Thymus (tissue), 11 donors: ENCODE measurements at regions not wholly inside any gene's neighbourhood (a gene's known extent, or its start where the extent isn't known, plus 50 kb on each side); places are given as distances from the start of the nearest gene placed in this dataset.
"Not testable (repeated sequence)": the region's sequence is repeated elsewhere in the genome, so short reads cannot be mapped to it uniquely, and the experiment has no call there.

Source experiments
- DNase-seq, 9 donors: peaks; one replicate each; pipeline ENCODE4 v3.0.0-alpha.2; 2013; ENCODE audit warnings: low spot score in 9 of 9, low read depth in 6 of 9, missing footprints in 1 of 9
- H3K27ac ChIP-seq, 2 donors: one replicate each; pipeline ENCODE4 v1.5.1; 2013; ENCODE audit warnings: control low read depth in 1 of 2, low read depth in 1 of 2, low read length in 1 of 2, mild to moderate bottlenecking in 1 of 2, moderate library complexity in 1 of 2
- H3K27me3 ChIP-seq, 2 donors: one replicate each; pipeline ENCODE4 v1.5.1; 2013; ENCODE audit warnings: low read length in 1 of 2; ENCODE audit not compliant: control insufficient read depth in 2 of 2, insufficient read depth in 1 of 2
- H3K36me3 ChIP-seq, 2 donors: one replicate each; pipeline ENCODE4 v1.5.1; 2013; ENCODE audit warnings: low read length in 1 of 2, mild to moderate bottlenecking in 1 of 2, moderate library complexity in 1 of 2; ENCODE audit not compliant: control insufficient read depth in 2 of 2, insufficient read depth in 2 of 2
- H3K4me1 ChIP-seq, 2 donors: one replicate each; pipeline ENCODE4 v1.5.1; 2013; ENCODE audit warnings: low read length in 2 of 2; ENCODE audit not compliant: control insufficient read depth in 2 of 2, insufficient read depth in 2 of 2
- H3K4me3 ChIP-seq, 2 donors: one replicate each; pipeline ENCODE4 v1.5.1; 2013; ENCODE audit warnings: low read length in 2 of 2, control low read depth in 1 of 2, mild to moderate bottlenecking in 1 of 2
- H3K9me3 ChIP-seq, 2 donors: one replicate each; pipeline ENCODE4 v1.5.1; 2013; ENCODE audit warnings: low read length in 1 of 2, mild to moderate bottlenecking in 1 of 2; ENCODE audit not compliant: control insufficient read depth in 2 of 2, insufficient read depth in 1 of 2
- WGBS: extraction: QIAGEN DNeasy Blood & Tissue Kit; methylation state at CpG from one replicate; pipeline ENCODE4 v1.1.7; 2013; 5-methylcytosine and 5-hydroxymethylcytosine counted together
- donor health status: healthy.

DNA sequence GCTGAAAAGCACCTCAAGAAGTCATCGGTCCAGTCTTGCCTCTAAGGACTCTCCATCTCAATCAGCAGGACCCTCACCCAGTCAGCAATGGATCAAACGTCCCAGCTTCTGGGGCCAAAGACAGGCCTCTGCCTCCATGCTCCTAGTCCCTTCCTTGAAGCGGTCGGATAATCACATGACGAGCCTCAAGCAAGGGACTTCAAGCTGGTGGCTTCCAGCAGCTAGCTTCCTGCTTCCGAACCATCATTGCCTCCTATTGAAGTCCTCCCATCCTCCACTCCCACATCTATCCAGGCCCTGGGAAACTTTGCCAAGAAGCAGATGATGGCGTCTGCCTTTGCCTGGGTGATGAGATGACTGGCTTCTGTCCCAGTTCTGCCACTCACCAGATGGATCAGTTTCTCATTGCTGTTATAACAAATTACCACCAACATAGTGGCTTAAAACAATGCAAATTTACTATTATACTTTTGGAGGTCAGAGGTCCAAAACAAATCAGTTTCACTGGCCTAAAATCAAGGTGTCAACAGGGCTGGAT lies 135.2 kb upstream of the MAMLD1 start:
- Histone ChIP-seq H3K4me3 (no peak overlapping the region), H3K27ac (no peak overlapping the region), H3K4me1 (no peaks in the 10 kb centered on the region), H3K36me3 (no peaks in the 10 kb centered on the region), H3K9me3 (no peaks in the 10 kb centered on the region), H3K27me3 (no peaks in the 10 kb centered on the region)
- WGBS = 95% methylated on average over 7 of the region's 7 CpGs
- no peak for DNase-seq

DNA sequence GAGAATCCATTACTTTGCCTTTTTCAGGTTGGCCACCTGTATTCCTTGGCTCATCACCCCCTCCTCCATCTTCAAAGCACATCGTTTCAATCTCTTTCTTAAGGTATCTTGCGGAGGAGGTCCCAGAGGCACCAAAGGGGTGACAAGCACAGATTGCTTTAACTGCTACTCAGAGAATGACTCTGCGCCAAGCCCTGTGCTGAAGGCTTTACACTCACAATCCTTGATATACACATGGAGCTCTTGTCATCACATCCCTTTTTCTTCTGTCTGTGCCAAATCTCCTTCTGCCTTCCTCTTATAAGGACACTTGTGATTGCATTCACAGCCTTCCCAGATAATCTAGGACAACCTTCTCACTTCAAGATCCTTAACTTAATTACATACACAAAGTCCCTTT lies 134.7 kb upstream of the MAMLD1 start:
- Histone ChIP-seq H3K36me3 (no peaks in the 10 kb centered on the region), H3K4me3 (no peak overlapping the region), H3K4me1 (no peaks in the 10 kb centered on the region), H3K27ac (no peak overlapping the region), H3K27me3 (no peaks in the 10 kb centered on the region), H3K9me3 (no peaks in the 10 kb centered on the region)
- DNase-seq = no peak
- WGBS = 91% methylated on average over 3 of the region's 3 CpGs

DNA sequence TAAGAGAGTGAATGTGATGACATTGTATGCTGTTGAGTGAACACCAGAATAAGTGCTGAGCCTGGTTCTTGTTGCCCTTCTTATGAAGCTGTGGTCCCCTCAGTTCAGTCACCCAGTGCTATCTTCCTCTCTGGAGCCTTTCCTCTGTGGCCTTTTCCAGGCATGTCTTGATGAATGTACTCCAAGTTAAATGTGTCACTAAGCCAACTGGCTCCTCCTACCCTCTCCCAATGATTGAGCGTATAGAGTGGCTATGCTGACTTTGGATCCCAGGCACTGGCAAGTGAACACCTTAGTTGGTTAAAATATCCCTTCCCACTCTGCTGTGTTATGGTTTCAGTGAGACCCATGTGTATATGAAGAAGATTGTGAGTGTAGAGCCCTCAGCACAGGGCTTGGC lies 134.1 kb upstream of the MAMLD1 start:
- DNase-seq = no peak
- no peaks in the 10 kb centered on the region for H3K36me3 ChIP-seq
- WGBS = 100% methylated on average over 1 of the region's 1 CpG

DNA sequence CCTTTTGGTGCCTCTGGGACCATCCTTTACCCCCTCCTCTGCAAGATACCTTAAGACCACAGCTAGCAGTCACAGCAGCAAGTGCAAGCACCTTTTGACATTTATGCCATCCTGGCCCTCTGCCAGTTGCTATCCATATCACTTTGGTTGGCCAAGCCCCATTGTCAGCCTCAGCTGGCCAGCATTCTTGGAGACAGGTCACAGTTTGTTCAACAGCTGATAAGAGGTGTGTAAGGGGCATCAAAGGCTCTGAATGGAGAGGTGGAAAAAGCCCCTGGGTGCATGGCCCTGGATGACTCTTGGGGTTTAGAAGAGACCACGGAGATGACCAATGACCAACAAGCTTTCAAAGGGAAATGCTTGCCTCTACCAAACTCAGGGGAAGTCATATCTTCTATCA lies 133.6 kb upstream of the MAMLD1 start:
- H3K9me3 ChIP-seq = no peaks in the 10 kb centered on the region
- no peaks in the 10 kb centered on the region for H3K27me3 ChIP-seq
- no peak for DNase-seq
- H3K4me3 ChIP-seq = no peak overlapping the region
- no peak overlapping the region for H3K27ac ChIP-seq
- H3K36me3 ChIP-seq = no peaks in the 10 kb centered on the region
- WGBS = 96% methylated on average over 1 of the region's 1 CpG
- no peaks in the 10 kb centered on the region for H3K4me1 ChIP-seq

More for the DNA sequence above, 134.1 kb upstream of the MAMLD1 start:
- Histone ChIP-seq H3K27ac (no peak overlapping the region), H3K9me3 (no peaks in the 10 kb centered on the region), H3K4me3 (no peak overlapping the region), H3K4me1 (no peaks in the 10 kb centered on the region), H3K27me3 (no peaks in the 10 kb centered on the region)

DNA sequence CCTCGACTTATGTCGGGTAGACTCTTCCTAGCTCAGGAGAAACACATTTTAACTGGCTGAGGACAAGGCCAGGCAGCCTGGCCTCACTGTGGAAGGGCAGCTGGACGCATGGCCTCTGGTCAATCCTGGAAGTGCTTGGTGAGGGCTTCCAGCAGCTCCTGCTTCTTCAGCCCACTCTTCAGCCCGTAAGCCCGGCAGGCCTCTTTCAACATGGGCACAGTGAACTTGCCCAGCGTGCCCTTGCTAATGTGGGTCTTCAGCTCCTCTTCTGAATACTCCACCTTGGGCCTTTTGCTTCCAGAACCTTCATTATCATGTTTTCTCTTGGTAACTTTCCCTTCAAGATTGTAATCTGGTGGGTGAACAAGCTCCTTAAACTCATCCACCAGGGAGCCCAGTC lies 132.2 kb upstream of the MAMLD1 start:
- not testable (repeated sequence) for H3K27ac ChIP-seq, H3K4me1 ChIP-seq, H3K36me3 ChIP-seq, H3K27me3 ChIP-seq, H3K9me3 ChIP-seq, H3K4me3 ChIP-seq, DNase-seq
- 70% methylated on average over 6 of the region's 6 CpGs for WGBS

DNA sequence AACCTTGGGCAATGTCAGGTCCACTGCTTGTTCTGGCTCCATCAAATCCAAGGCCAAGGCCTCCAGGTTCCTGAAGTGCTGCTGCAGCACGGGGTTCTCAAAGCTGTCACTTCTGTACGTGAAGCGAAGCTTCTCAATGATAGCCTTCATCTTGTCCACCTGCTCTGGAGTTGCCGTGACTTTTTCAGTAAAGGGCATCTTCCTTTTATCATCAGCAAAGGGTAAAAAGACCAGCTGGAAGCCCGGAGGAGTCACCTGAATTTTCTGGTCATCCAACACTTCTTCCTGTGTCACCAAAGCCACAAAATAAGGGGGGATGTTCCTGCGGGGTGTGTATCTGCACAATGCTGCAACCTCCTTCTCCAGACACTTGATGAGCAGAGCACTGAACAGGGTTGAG lies 131.7 kb upstream of the MAMLD1 start:
- not testable (repeated sequence) for DNase-seq, H3K4me1 ChIP-seq
- 79% methylated on average over 6 of the region's 6 CpGs for WGBS

DNA sequence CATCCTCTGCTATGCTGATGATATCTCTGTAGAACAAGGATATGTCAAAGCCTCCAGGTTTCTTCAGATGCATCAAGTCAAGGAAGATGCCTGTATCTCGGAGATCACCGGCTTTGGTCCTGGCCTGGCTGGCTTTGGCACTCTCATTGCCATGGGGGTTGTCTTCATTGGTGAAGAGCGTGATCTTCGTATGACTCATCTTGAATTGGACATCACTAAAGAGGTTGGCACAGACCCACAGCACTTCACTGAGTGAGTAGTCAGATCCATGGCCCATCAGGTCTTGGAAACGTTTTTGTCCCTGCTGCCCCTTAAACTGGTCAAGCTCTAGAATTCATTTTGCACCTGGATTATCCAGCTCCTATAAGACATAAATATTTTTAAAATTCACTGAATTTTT lies 130.9 kb upstream of the MAMLD1 start:
- not testable (repeated sequence) for H3K36me3 ChIP-seq, H3K27me3 ChIP-seq, H3K27ac ChIP-seq, H3K9me3 ChIP-seq, H3K4me3 ChIP-seq, H3K4me1 ChIP-seq, DNase-seq
- 97% methylated on average over 5 of the region's 5 CpGs for WGBS

More for the DNA sequence above, 131.7 kb upstream of the MAMLD1 start:
- not testable (repeated sequence) for H3K4me3 ChIP-seq, H3K27me3 ChIP-seq, H3K27ac ChIP-seq, H3K9me3 ChIP-seq, H3K36me3 ChIP-seq

DNA sequence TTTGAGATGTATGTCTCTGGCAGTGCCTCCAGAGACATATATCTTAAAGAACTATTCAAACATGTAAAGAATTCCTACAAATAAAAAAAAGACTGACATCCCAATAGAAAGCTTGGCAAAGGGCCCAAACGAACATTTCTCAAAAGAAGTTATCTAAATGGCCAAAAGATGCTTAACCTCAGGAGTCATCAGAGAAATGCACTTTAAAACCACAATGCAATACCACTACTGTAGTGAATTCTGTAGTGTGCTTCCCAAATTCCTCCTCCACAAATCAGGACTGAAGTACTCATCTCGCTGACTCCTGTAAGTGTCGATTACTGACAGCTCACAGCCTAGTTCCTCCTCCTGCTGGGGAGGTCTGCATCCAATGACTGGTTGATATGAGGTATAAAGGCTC lies 129.0 kb upstream of the MAMLD1 start:
- Histone ChIP-seq H3K4me1 (no peaks in the 10 kb centered on the region), H3K36me3 (no peaks in the 10 kb centered on the region), H3K27me3 (no peaks in the 10 kb centered on the region), H3K27ac (no peak overlapping the region), H3K4me3 (no peak overlapping the region), H3K9me3 (no peaks in the 10 kb centered on the region)
- 97% methylated on average over 3 of the region's 3 CpGs for WGBS
- DNase-seq = no peak

DNA sequence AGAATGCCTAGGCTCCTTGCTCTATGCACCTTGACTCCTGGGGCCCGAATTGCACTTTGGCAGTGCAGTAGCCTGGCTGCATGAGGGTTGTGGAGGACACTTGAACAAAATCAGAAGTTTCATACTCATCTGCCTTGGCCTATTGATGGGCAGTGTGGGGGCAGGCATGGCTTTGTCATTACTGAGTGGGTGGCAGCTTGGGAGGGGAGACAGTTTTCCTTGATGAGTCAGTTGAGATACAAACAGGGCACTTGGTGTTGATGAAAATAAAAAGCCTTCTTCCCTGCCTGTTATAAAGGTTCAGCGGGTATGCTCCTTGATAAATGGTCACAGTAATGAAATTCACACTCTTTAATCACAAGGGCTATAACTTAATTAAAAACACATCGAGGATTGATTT lies 126.8 kb upstream of the MAMLD1 start:
- Histone ChIP-seq H3K9me3 (no peaks in the 10 kb centered on the region), H3K27ac (no peak overlapping the region), H3K4me3 (no peak overlapping the region), H3K36me3 (no peaks in the 10 kb centered on the region), H3K27me3 (no peaks in the 10 kb centered on the region), H3K4me1 (no peaks in the 10 kb centered on the region)
- DNase-seq = no peak
- 94% methylated on average over 3 of the region's 3 CpGs for WGBS
